GM21381 (cell line): ENCODE measurements at regions not wholly inside any gene's neighbourhood (a gene's known extent, or its start where the extent isn't known, plus 50 kb on each side); places are given as distances from the start of the nearest gene placed in this dataset.
A peak's percentile ranks its signal among the peaks of the same experiment; 100 is the strongest.

ENCODE experiments used
- ATAC-seq: cut with Tn5 transposase; IDR thresholded peaks from one replicate; pipeline ENCODE4 v1.9.1; 2021; ENCODE audit warnings: mild to moderate bottlenecking, moderate library complexity; ENCODE audit not compliant: unreplicated experiment

DNA sequence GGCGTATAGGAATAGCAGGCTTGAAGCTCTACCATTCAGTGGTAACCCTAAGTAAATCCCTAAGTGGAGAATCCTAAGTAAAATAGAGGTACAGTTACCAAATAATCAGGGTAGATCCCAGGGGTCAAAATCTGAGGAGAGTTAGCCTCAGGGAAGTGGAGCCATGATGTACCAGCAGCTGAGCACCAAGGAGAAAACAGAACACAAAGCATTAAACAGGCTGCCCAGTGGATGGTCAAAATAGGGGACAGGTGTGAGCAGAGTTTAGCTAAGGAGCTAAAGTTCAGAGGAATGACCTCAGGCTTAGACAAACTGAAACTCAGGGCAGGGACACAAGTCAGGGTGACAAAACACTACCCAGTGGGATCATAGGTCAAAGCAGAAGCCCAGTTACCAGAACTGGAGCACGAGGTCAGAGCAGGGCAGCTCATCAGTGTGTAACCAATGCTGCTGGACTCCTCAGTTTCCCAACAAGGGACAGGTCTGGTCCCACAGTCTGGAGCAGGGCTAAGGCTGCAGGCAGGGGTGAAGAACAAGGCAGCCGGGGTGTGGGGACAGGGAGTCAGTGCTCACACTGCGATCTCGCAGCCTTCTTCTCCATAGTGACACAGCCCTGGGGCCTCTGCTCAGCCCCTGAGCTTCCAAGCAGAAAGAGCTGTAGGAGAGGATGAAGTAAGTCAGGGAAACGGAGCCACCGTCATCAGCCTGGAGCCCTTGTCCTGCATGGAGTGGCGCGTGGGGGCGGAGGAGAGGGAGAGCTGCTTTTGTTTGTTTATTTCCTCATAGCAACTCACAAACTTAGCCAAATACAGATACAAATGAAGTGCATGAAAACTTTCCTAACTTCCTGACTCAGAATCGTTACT, 264.0 kb downstream of the MREG start:
- no peak for ATAC-seq

- no peak for ATAC-seq
Measured at GRCh38 chr2:215748446-215748845, 264.9 kb downstream of the MREG start.

DNA sequence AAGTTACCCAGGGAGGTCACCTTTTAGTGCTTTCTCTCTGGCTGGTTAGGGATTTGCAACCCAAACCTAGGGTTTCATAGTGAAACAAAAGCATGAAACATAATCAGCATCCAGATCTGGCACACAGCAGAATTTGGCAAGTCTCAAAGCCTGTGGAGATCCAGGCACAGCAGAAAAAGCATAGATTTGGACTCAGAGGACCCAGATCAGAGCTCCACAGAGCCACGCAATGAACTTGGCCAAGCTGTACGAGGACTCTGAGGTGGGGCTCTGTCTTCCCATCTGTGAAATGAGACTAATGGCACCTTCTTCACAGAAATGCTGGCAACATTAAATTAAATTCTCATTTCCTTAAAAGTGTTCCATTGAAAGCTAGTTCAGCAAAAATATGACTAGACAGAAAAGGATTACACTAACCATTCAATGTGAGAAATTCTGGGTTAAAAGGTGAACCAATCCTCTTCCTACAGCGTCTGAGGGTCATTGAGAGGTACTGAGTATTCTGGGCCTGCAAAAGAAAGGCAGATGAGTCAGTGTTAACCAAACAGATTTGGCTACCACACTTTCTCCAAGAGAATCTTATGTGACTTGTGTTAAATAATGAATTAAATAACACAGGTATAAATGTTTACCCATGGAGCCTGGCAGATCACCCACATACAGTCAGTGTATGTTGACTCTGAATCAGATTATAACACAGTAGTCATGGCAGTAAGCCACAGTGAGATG, 266.3 kb downstream of the MREG start:
- ATAC-seq: no peak

GRCh38 chr2:215746226-215746886, 267.0 kb downstream of the MREG start:
- ATAC-seq: no peak

DNA sequence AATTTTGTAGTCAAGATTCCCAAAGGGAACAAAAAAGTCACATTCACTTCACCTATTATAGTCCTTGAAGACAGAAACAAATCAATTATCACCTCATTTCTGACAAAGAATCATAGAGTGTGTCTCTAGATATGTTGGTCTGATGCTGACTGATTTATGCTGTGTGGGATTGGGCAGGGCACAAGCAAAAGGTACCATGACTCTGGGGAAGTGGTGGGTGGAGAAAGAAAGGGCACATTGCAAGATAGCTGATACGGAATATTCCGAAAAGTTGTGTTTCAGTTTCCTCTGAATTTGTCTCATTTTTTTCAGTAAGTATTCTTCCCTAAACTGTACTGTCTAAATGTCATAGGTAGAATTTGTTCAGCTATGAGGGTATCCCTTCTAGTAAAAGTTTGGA, 268.0 kb downstream of the MREG start:
- ATAC-seq: no peak

DNA sequence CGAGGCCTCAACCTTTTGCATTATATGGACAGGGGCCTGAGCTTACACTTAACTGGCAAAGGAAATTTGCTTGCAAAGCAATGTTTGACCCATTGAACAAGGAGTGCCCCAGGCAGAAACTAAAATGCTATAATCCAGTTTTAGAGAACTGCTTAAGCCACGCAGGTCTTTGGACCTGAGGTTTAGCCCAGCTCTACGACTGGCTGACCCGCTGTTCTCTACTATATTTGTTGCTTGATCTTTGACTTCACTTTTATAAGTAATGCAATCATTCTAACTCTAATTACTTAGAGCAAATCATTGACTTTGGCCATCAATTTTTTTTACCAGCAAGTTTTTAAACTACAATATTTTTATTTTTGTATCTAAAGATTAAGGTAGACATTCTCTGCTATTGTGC, 268.8 kb downstream of the MREG start:
- no peak for ATAC-seq

GRCh38 chr2:215743066-215743465, 270.3 kb downstream of the MREG start:
- ATAC-seq: no peak

GRCh38 chr2:215742021-215742420, 271.3 kb downstream of the MREG start:
- no peak for ATAC-seq

GRCh38 chr2:215740071-215740470, 273.3 kb downstream of the MREG start:
- no peak for ATAC-seq

DNA sequence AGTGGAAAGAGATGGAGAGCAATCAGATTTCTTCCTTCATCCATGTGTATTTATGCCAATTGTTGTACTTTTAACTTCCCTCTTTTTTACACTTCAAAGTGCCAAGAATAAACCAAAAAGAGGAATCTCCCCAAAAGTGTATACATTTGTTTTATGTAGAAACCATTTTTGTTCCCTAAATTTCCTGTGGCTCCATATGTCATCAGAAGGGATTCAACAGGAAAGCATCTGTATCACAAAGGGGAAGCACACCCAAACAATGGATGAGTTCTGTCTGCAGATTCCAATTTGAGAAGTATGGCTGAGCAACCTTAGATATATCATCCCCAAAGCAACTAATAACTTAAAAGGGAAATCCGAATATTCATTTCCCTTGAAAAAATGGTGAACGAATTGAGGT, 275.0 kb downstream of the MREG start:
- no peak for ATAC-seq

- no peak for ATAC-seq
Measured at GRCh38 chr2:215737477-215737876, 275.9 kb downstream of the MREG start.

DNA sequence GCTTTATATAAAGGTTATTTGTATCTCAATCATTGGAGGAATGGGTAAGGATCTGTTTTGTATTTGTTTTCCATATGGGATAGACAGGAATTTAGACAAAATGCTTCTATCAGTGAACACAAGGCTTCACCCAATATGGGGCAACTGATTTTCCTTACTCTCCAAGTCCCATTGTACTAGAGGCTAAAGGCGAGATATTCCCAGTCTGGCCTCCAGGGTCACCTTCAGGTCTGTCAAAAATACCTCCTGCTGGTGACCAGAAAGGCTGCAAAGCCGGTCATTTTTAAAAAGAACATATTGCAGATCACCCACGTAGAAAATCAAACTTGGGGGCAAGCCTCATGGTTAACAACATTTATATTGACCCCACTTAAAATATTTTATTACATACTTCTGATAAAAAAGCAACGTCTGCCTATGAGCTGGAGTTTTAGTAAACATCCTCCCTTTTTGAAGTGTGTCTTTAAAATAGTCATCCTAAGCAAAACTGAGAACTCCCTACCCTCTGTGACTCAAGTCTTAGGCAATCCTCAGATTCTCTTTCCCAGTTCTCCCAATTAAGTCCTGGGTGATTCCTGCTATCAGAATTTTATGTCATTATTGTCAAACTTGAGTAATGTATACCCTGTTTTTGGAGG, 276.6 kb downstream of the MREG start:
- ATAC-seq: no peak

DNA sequence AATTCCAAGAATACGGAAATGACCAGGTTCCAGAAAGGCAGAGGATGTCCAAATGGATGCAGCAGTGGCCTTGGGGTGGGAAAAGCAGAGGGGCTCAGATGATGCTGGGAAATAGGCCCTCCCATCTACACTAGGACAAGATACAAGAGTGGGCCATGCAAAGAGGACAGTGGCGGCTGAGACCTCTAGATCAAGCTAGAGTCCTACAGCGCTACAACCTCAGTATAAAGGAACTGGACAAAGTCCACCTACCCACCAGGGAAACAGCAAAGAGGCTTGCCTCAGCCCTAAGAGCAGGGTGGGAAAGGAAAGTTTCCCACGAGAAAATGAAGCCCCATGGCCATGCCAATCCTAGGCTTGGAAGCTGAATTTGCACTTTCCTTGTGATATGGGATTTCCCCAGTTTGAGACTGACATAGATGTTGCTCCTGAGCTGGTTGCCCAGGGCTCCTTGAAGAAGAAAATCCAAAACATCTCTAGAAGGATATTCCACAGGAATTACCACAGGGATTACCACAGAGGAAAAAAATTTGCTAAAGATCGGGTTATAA, 282.2 kb downstream of the MREG start:
- no peak for ATAC-seq

- ATAC-seq: no peak
Measured at GRCh38 chr2:215729985-215730620, 283.2 kb downstream of the MREG start.

- peak; percentile 62 for ATAC-seq
Measured at GRCh38 chr2:215728504-215729065, 284.8 kb downstream of the MREG start.

DNA sequence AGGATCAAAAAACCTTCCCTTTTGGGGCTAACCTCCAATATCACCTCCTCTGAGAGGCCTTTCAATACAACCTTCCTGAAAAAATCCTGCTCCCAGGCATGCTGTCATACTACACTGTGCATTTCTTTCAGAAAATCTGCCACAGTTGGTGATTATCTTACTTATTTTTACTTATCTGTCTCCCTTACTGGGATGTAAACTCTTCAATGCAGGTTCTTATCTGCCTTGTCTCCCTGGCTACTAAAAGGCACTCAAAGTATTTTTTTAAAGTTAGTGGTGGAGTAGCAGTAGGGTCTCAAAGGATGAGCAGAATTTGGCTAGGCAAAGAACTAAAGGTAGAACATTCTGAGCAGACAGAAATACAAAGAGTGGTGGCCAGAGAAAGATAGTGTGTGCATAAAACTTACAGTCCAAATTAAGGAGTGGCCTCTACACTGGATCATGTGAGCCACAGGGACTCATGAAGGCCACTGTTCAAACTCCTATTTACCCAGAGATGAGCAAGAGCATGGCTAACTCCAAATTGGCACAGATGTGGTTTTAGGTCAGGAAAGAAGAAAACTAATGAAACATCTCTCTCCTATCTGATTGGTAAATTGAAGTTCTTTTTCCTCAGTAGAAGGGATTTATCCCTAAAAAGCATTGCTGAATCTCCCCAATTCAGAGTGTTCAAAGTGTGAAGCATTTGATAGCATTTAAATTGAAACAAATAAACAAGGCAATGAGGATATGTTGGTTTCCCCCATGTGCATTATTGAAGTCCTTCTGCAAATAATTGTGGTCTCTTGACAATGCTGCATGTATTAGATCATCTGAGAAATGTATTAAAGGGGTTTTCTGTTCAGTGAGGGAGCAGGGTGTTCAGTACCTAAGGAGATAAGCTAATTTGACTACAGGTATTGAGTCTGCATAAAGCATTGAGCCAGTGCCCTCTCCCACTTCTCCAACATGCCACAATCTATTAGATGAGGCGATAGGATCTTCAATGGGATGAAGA, 285.5 kb downstream of the MREG start:
- no peak for ATAC-seq

DNA sequence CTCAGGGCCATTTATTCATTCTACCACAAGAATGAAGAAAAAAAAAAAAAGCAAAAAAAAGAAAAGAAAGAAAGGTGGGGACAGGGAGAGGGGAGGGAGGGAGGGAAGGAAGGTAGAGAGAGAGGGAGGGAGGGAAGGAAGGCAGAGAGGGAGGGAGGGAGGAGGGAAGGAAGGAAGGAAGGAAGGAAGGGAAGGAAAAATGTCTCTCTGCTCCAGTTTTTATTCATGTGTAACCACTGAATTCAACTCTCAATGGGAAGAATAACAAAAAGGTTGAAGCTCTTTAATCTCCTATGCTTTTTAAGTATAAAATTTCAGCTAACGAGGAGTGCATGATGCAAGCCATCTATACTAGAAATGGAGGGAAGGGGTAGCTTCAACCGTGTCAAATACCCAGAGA, 287.3 kb downstream of the MREG start:
- no peak for ATAC-seq

GRCh38 chr2:215724146-215724545, 288.3 kb upstream of the FN1 start:
- no peak for ATAC-seq

DNA sequence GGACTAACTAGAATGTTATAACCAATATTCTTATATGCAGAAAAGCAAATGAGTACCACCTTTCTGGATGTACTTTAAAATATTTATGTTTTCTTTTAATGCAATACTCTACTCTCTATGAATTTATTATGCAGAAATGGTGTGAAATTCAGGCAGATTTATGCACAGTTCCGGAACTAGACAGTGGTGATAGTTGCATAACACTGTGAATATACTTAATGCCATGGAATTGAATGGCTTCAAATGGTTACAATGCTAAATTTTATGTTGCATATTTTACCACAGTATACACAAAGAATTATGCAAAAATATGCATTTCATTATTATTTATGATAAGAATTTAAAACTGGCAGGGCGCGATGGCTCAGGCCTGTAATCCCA, 287.8 kb upstream of the FN1 start:
- no peak for ATAC-seq
